HL-60 (cell line): ENCODE measurements at regions not wholly inside any gene's neighbourhood (a gene's known extent, or its start where the extent isn't known, plus 50 kb on each side); places are given as distances from the start of the nearest gene placed in this dataset.

Experiments
- GABPA ChIP-seq: IDR thresholded peaks from 2 replicates; pipeline ENCODE4 v1.6.1; 2012; ENCODE audit warnings: low read depth
- POLR2AphosphoS5 ChIP-seq: IDR thresholded peaks from 2 replicates; pipeline ENCODE4 v1.6.1; 2012; ENCODE audit warnings: low read depth
- TF ChIP-seq, protein P1 (sequence below): IDR thresholded peaks from one replicate; pipeline ENCODE4 v1.5.1; 2011; ENCODE audit warnings: low read length, control low read depth, inconsistent platforms; ENCODE audit not compliant: insufficient read depth
- TF ChIP-seq, protein P2 (sequence below): IDR thresholded peaks from 2 replicates; pipeline ENCODE4 v1.6.1; 2012; ENCODE audit warnings: low read depth; ENCODE audit not compliant: insufficient replicate concordance

DNA sequence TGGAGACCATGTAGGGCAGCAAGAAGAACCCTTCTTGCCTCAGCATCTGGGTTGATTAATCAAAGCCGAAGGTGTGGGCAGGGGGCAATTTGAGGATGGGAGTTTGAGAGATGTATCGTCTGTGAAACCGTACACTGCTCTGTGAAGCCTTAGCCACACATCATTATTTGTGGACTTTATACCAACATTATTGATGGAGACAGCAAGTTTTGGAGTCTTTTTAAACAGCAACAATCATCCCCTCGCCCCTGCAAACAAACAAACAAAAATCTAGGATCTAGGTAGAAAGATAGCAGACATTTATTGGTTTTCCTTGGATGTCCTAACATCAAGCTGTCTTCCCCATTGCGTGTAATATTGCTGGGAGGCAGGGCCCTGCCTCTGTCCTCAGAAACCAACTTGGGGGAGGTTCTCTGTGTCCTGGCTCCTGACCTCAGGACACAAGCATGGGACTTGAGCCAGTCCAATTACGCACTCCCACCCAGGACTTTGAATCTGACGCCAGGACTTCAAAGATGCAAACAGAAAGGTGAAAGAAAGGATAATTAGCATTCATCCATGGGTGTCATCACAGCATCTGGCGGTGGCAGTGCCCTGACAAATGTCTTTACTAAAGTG, 61.6 kb upstream of the PLET1 start:
- TF ChIP-seq, protein P1, sequence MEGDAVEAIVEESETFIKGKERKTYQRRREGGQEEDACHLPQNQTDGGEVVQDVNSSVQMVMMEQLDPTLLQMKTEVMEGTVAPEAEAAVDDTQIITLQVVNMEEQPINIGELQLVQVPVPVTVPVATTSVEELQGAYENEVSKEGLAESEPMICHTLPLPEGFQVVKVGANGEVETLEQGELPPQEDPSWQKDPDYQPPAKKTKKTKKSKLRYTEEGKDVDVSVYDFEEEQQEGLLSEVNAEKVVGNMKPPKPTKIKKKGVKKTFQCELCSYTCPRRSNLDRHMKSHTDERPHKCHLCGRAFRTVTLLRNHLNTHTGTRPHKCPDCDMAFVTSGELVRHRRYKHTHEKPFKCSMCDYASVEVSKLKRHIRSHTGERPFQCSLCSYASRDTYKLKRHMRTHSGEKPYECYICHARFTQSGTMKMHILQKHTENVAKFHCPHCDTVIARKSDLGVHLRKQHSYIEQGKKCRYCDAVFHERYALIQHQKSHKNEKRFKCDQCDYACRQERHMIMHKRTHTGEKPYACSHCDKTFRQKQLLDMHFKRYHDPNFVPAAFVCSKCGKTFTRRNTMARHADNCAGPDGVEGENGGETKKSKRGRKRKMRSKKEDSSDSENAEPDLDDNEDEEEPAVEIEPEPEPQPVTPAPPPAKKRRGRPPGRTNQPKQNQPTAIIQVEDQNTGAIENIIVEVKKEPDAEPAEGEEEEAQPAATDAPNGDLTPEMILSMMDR: no peak
- TF ChIP-seq POLR2AphosphoS5 (no peak), GABPA (no peak)
- TF ChIP-seq, protein P2, sequence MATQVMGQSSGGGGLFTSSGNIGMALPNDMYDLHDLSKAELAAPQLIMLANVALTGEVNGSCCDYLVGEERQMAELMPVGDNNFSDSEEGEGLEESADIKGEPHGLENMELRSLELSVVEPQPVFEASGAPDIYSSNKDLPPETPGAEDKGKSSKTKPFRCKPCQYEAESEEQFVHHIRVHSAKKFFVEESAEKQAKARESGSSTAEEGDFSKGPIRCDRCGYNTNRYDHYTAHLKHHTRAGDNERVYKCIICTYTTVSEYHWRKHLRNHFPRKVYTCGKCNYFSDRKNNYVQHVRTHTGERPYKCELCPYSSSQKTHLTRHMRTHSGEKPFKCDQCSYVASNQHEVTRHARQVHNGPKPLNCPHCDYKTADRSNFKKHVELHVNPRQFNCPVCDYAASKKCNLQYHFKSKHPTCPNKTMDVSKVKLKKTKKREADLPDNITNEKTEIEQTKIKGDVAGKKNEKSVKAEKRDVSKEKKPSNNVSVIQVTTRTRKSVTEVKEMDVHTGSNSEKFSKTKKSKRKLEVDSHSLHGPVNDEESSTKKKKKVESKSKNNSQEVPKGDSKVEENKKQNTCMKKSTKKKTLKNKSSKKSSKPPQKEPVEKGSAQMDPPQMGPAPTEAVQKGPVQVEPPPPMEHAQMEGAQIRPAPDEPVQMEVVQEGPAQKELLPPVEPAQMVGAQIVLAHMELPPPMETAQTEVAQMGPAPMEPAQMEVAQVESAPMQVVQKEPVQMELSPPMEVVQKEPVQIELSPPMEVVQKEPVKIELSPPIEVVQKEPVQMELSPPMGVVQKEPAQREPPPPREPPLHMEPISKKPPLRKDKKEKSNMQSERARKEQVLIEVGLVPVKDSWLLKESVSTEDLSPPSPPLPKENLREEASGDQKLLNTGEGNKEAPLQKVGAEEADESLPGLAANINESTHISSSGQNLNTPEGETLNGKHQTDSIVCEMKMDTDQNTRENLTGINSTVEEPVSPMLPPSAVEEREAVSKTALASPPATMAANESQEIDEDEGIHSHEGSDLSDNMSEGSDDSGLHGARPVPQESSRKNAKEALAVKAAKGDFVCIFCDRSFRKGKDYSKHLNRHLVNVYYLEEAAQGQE: no peak
